Cardiac muscle cell (in vitro differentiated cells and primary cell): ENCODE measurements at regions not wholly inside any gene's neighbourhood (a gene's known extent, or its start where the extent isn't known, plus 50 kb on each side); places are given as distances from the start of the nearest gene placed in this dataset.

Source experiments
- DNase-seq, 2 donors: peaks; one replicate each; pipeline versions ENCODE4 v3.0.0 to v3.0.0-alpha.2; 2010 to 2017; ENCODE audit warnings: low read depth in 1 of 2, low spot score in 1 of 2
- H3K27ac ChIP-seq: fragments of 200-600 bp; sonication (generic); 2 replicates; pipeline ENCODE4 v1.5.1; 2016
- H3K27me3 ChIP-seq: fragments of 200-600 bp; sonication (generic); 2 replicates; pipeline ENCODE4 v1.6.0; 2016; ENCODE audit warnings: control low read depth
- H3K36me3 ChIP-seq: fragments of 200-600 bp; sonication (generic); 2 replicates; pipeline ENCODE4 v1.5.1; 2016; ENCODE audit warnings: control low read depth
- H3K4me1 ChIP-seq: fragments of 200-600 bp; sonication (generic); 2 replicates; pipeline ENCODE4 v1.8.1; 2017; ENCODE audit warnings: low read depth, mild to moderate bottlenecking, mixed run types
- H3K4me3 ChIP-seq: fragments of 200-600 bp; sonication (generic); 2 replicates; pipeline ENCODE4 v1.5.1; 2016; ENCODE audit warnings: mild to moderate bottlenecking
- H3K9me3 ChIP-seq: fragments of 200-600 bp; sonication (generic); 2 replicates; pipeline ENCODE4 v1.5.1; 2017; ENCODE audit warnings: low read depth, mild to moderate bottlenecking, control low read depth
- CTCF ChIP-seq: IDR thresholded peaks from 2 replicates; pipeline ENCODE4 v1.5.1; 2012; ENCODE audit warnings: low read depth, mild to moderate bottlenecking, low read length

GRCh38 chr13:60318186-60318585 is 78.8 kb upstream of the TDRD3 start:
- no peaks in the 10 kb centered on the region for H3K36me3 ChIP-seq
- no peaks in the 10 kb centered on the region for H3K4me1 ChIP-seq
- DNase-seq, result no peak
- no peak for TF ChIP-seq CTCF
- H3K4me3 ChIP-seq, result no peak overlapping the region
- no peaks in the 10 kb centered on the region for H3K27me3 ChIP-seq
- H3K27ac ChIP-seq, result no peak overlapping the region
- no peaks in the 10 kb centered on the region for H3K9me3 ChIP-seq

GRCh38 chr13:60324131-60324530 is 72.9 kb upstream of the TDRD3 start:
- no peak for TF ChIP-seq CTCF
- H3K9me3 ChIP-seq, result no peaks in the 10 kb centered on the region
- no peaks in the 10 kb centered on the region for H3K27me3 ChIP-seq
- H3K27ac ChIP-seq, result no peak overlapping the region
- H3K4me1 ChIP-seq, result peaks cover 9% of the 10 kb centered on the region
- no peak for DNase-seq
- no peak overlapping the region for H3K4me3 ChIP-seq
- no peaks in the 10 kb centered on the region for H3K36me3 ChIP-seq

GRCh38 chr13:60326273-60326672 is 70.7 kb upstream of the TDRD3 start:
- H3K36me3 ChIP-seq, result no peaks in the 10 kb centered on the region
- no peak overlapping the region for H3K27ac ChIP-seq
- peaks cover 14% of the 10 kb centered on the region for H3K4me1 ChIP-seq
- DNase-seq, result no peak
- no peaks in the 10 kb centered on the region for H3K9me3 ChIP-seq
- no peaks in the 10 kb centered on the region for H3K27me3 ChIP-seq
- no peak overlapping the region for H3K4me3 ChIP-seq
- TF ChIP-seq CTCF, result no peak

GRCh38 chr13:60327511-60327910 is 69.5 kb upstream of the TDRD3 start:
- Histone ChIP-seq H3K27ac (no peak overlapping the region), H3K36me3 (no peaks in the 10 kb centered on the region), H3K4me3 (no peak overlapping the region), H3K4me1 (peaks cover 26% of the 10 kb centered on the region), H3K27me3 (no peaks in the 10 kb centered on the region), H3K9me3 (no peaks in the 10 kb centered on the region)
- no peak for TF ChIP-seq CTCF
- no peak for DNase-seq

GRCh38 chr13:60328073-60328472 is 68.9 kb upstream of the TDRD3 start:
- DNase-seq, result no peak
- Histone ChIP-seq H3K4me3 (no peak overlapping the region), H3K9me3 (no peaks in the 10 kb centered on the region), H3K27ac (no peak overlapping the region), H3K27me3 (no peaks in the 10 kb centered on the region), H3K4me1 (peaks cover 26% of the 10 kb centered on the region), H3K36me3 (no peaks in the 10 kb centered on the region)
- no peak for TF ChIP-seq CTCF

GRCh38 chr13:60329221-60329923 is 67.6 kb upstream of the TDRD3 start:
- DNase-seq, result peak; percentile 59 to 74
- no peak overlapping the region for H3K27ac ChIP-seq
- peak; percentile 63 for TF ChIP-seq CTCF
- no peaks in the 10 kb centered on the region for H3K36me3 ChIP-seq
- peaks cover 26% of the 10 kb centered on the region for H3K4me1 ChIP-seq
- no peak overlapping the region for H3K4me3 ChIP-seq
- H3K9me3 ChIP-seq, result no peaks in the 10 kb centered on the region
- no peaks in the 10 kb centered on the region for H3K27me3 ChIP-seq
